ENCODE measurements at regions not wholly inside any gene's neighbourhood (a gene's known extent, or its start where the extent isn't known, plus 50 kb on each side); places are given as distances from the start of the nearest gene placed in this dataset.

DNA sequence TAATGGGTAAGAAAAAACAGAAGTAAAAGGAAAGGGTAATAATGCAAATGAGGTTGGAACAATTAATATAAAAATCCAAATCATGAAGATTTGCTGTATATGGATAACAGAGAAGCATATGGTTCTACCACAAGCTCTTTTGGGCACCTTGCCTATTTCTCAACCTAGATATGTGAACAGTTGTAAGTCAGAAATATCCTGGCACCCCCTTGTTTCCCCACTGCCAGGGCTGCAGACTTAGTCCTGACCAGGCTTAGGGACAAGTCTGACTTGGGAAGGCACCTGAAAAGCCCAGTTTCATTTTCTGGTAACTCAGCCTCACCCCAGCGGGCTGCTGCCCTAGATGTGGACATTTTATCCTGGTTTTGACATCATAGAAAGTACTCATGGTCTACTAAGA is 183.2 kb upstream of the STAC start:
- DNase-seq: no peak

DNA sequence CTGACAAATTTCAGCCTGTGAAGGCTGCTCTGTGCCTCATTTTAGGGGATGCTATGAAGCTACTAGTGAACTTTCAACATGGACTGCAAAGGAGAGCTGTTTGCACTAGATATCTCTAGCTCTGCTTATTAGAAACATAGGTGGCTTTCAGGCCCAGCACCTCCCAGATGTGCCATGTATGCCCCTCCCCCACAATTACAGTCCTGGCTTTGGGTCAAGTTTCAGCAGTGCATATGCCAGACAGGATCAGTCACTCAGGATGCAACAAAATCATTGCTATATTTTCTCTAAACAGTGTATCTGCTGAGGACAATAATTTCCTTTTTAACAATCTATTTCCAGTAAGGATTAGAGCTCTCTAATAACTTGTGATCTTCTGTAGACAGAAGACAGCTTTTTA is 178.8 kb upstream of the STAC start:
- DNase-seq: no peak

DNA sequence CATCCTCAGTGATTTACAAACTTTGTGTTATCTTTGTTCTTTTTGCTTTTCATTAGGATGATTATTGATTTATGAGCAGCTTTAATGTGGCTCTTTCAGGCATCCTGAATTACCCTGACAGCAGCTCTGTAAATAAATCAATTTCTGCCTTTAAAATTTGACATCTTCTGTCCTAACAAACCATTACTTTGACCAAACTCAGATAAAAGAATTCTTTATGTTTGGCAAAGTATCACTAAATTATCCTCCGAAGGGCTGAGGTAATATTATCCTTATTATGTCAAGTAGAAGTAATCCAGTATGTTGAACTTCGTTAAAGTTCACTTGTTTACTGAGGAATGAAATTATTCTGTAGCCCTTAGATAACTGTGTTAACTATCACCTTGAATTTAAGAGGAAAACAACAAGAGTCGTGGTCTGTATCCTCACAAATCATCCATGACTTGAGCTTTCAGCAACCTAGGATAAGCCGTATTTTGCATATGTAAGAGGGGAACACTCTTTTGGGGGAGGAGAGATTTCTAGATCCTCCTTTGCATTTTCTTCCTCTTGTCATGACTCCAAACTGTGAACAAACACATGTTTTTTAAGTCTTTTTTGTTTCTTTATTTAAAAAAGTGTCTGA is 173.2 kb upstream of the STAC start:
- DNase-seq: no peak

DNA sequence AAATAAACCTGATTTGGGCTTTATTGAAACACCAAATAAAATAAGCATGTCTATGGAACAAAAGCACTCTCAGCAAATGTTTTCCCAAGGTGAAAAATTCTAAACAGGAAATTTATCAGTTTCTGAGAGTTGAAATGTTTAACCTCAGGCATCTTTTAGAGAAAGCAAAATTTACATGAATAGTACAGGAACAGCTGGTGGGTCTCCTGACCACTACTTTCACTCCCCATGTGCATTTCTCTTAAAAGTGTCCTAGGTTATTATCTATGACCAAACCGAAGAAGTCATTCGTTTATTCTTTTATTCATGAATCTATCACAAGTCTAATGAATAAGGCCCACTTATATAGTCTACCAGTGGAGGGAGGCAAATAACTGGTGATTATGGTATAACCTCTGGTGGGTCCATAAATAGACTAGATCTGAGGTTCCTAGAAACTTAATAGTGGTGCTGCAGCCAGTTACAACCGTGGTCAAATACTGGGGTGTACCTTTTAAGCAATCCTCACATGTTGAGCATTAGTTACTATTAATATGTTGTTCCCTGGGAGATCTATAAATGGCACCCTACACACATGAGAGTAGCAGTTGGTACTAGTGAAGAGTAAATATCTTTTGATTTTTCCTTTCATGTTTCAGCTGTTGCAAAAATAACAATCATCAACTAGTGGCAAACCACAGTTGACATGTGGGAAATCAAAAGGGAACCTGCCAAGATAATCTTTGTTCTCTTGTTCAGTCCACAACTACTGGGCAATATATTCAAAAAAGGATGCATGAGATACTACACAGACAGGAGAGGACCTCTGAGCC is 169.3 kb upstream of the STAC start:
- no peak for DNase-seq

GRCh38 chr3:36211652-36211999 is 168.7 kb upstream of the STAC start:
- no peak for DNase-seq

DNA sequence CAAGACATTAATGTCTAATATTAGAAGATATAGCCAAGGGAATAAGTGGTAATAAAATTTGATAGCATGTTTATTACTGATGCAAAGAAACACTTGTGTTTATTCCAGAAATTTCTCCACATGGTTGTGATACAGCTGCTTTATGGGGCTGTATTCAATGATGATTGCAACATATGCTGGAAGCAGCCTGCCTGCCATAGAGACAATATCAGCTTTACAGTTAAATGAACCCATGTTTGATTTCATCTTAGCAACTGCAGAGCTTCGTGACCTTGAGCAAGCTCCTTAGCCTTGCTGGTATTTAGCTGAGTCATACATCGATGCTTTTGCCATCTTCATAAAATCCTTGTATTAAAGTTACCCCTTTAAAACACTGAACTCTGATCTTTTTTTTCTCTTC is 168.1 kb upstream of the STAC start:
- DNase-seq: no peak

GRCh38 chr3:36214460-36214859 is 165.8 kb upstream of the STAC start:
- DNase-seq: no peak

DNA sequence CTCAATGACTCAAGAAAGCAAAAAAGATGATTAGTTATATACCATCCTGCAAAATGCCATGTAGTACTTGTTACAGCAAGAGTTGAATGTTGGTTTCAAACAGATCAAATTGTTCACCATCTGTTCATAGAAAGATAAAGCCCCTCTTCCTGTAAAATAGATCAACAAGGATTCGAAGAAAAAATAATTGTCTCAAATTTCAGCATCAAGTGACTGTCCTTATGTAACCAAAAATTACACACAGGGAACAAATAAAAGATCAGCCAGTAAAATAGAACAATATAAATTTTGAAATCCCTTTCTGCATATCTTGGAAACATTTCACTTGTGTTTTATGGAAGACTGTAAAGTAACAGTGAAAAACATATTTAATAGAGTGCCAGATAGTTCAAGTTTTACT is 165.1 kb upstream of the STAC start:
- no peak for DNase-seq

- no peak for DNase-seq
Observed at GRCh38 chr3:36219398-36219797, 160.9 kb upstream of the STAC start.

- no peak for DNase-seq
Observed at GRCh38 chr3:36220173-36220572, 160.1 kb upstream of the STAC start.

- DNase-seq: no peak
Observed at GRCh38 chr3:36221975-36222374, 158.3 kb upstream of the STAC start.

- DNase-seq: no peak
Observed at GRCh38 chr3:36227980-36228379, 152.3 kb upstream of the STAC start.

GRCh38 chr3:36229496-36229895 is 150.8 kb upstream of the STAC start:
- DNase-seq: no peak

DNA sequence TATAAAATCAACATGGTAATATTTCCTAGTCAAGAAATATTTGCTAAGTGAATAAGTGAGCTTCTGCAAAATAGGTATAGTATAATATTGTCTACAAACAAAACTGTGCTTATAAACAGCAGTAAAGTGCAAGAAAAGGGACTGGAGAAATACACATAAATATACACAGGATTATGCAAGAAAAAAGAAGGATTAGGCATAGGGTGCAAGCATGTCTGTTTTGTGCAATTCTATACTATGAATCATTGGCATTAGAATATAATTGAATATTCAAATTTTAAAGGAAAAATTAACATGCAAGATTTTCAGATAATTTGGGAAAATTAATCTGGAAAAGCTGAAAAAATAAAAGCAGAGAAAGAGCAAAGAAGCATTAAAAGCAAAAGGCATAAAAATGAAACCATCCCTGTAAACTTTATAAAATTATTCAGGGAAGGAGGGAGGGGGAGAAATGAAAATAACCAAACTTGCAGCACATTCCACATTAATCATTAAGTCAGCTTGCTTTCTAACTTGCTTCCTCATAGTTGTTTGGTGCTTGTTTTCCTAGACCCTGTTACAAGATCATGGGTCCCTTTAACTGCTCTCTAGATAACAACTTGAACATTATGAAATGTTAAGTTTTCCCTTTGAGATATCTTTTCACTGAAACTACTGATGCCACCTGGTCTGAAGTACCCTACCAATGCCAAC is 147.4 kb upstream of the STAC start:
- no peak for DNase-seq

- DNase-seq: no peak
Observed at GRCh38 chr3:36244728-36245127, 135.6 kb upstream of the STAC start.

- DNase-seq: no peak
Observed at GRCh38 chr3:36248374-36248773, 131.9 kb upstream of the STAC start.

DNA sequence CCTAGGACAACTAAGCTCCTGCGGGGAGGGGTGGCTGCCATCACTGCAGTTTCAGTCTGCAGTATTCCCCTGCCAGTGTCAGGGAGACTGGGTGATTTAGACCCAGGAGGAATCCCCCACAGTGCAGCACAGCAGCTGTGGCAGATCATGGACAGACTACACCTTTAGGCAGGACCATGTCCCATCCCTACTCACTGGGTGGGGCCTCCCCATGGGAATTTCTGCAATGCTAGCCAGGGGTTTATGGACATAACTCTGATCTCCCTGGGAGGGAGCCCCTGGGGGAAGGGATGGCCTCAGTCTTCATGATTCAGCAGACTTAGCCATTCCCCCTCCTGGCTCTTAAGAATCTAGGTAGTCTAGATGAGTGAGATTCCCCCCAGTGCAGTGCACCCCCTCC is 130.1 kb upstream of the STAC start:
- no peak for DNase-seq

DNA sequence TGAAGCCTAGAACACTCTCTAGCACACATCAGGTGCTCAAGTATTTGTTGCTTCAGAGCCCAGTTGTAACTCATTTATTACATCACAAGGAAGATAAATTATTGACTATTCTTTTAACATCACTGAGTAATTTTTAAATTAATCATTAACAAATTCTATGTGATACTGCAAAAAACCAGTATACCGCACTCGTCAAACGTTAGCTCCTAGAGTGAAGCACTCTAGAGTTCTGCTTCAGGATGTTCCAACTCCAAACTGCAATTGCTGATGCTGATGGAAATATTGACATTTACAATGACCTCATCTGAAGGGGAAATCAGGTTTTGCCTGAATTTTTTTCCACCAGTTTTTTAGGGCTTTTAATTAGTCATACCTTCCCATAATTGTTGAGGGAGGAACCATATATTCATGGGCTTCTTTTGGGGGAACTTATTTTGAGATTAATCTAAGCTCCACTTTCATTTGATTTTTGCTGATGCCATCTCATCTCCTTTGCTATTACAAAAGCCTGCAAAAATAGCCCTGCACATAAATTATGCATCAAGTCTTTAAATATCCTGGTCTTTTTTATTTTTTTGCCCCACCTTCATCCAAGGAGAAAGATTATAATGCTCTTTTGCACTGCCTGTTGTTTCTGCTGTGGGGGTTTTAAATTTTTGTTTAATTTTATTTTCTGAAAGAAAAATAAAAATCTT is 123.0 kb upstream of the STAC start:
- no peak for DNase-seq

DNA sequence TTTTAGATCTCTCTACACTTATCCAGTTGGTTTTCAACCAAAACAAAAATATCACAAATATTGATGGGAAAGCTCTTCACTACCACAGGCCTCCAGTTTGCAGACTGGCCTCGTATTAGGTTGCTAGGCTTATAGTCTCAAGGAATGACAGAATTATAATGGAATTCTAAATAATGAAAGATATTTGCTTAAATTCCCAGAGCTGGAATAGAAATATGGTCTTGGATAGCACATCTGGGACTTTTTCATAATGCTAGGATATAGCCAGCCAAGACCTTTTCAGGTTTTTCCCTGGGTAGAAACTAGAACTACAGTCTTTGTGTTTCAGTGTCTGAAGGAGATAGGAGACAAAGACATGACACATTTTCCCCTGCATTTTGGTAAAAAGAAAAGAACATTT is 121.9 kb upstream of the STAC start:
- DNase-seq: no peak

- DNase-seq: no peak
Observed at GRCh38 chr3:36259580-36259979, 120.7 kb upstream of the STAC start.

DNA sequence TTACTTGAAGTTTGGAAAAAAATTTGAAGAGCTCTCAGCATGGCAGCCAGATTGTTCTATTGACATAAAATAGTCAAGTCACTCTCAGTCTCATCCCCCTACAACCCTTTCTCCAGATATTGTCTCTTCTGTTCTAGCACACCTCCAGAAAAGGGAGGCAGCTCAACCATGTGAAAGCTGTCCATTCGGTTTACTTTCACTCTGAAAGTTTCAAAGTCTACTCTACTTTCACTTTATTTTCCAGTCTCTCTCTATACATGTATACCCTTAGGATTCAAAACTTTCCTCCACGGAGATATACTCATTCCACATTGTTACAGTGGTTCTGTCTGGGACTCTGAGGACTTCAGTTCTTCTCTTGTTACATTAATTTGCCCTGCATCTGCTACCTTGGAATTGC is 111.0 kb upstream of the STAC start:
- DNase-seq: no peak

DNA sequence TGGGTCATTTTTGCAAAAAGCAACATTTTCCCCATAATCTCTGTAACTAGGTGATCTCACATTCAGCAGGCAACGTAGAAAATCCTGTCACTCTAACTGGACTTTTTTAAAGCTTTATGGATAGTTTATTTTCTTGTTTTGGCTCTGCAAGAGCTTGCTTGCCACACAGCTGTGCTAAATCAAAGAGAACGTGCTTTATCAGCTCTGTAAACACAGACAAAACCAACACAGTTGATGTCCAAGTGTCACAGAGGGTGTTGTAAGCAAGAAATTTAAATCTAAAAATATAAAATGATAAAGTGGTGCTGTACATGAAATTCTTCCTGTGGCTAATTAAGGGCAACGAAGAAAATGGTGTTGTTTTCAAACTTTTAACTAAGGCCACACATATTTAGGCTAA is 97.5 kb upstream of the STAC start:
- no peak for DNase-seq

- DNase-seq: no peak
Observed at GRCh38 chr3:36295296-36295695, 85.0 kb upstream of the STAC start.

DNA sequence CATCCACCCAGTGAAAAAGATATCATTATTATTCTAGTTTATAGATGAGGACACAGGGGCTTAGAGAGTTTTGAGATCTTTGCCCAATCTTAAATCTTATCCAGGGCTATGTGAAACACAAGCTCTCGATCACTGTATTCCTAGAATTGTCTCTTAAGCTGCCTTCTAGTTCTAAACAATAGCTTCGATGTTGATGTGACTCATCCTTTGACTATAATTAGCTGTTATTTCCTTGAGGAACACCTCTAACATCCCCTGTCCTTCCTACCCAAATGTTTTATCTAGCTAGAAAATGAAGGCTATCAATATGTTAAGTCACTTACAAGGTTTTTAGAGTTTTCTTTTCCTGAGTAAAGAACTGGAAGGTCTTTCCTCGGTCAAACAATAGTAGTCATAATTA is 83.1 kb upstream of the STAC start:
- DNase-seq: no peak
